Urinary bladder (tissue), 3 donors: ENCODE measurements at regions not wholly inside any gene's neighbourhood (a gene's known extent, or its start where the extent isn't known, plus 50 kb on each side); places are given as distances from the start of the nearest gene placed in this dataset.

Source experiments
- DNase-seq: peaks from one replicate; pipeline ENCODE4 v3.0.0-alpha.2; 2015; ENCODE audit errors: extremely low spot score
- H3K27ac ChIP-seq: one replicate; pipeline ENCODE4 v1.5.1; 2013; ENCODE audit warnings: low read depth, mild to moderate bottlenecking, moderate library complexity
- H3K36me3 ChIP-seq: one replicate; pipeline ENCODE4 v1.6.1; 2013; ENCODE audit warnings: mild to moderate bottlenecking, moderate library complexity; ENCODE audit not compliant: insufficient read depth
- H3K4me1 ChIP-seq: one replicate; pipeline ENCODE4 v1.6.1; 2013; ENCODE audit warnings: mild to moderate bottlenecking, moderate library complexity; ENCODE audit not compliant: insufficient read depth
- H3K4me3 ChIP-seq: one replicate; pipeline ENCODE4 v1.5.1; 2013; ENCODE audit warnings: low read depth, low read length
- WGBS: extraction: QIAGEN DNeasy Blood & Tissue Kit; methylation state at CpG from one replicate; pipeline ENCODE4 v1.1.7; 2013; 5-methylcytosine and 5-hydroxymethylcytosine counted together
- donor health status: healthy with polysubstance abuse.
- donor health status: healthy.

- WGBS: 35% methylated on average over 2 of the region's 2 CpGs
- H3K4me3 ChIP-seq: no peak overlapping the region
- H3K36me3 ChIP-seq: no peaks in the 10 kb centered on the region
- no peak for DNase-seq
- no peaks in the 10 kb centered on the region for H3K4me1 ChIP-seq
- no peak overlapping the region for H3K27ac ChIP-seq
Observed at GRCh38 chr16:73599351-73599750, 551.4 kb upstream of the ZFHX3 start.

GRCh38 chr16:73584157-73584556 is 536.2 kb upstream of the ZFHX3 start:
- WGBS: 85% methylated on average over 1 of the region's 1 CpG
- Histone ChIP-seq H3K36me3 (no peaks in the 10 kb centered on the region), H3K4me3 (no peak overlapping the region), H3K4me1 (no peaks in the 10 kb centered on the region), H3K27ac (no peak overlapping the region)
- DNase-seq: no peak

GRCh38 chr16:73572135-73572828 is 524.4 kb upstream of the ZFHX3 start:
- no peak for DNase-seq
- Histone ChIP-seq H3K4me3 (no peak overlapping the region), H3K27ac (no peak overlapping the region), H3K4me1 (no peaks in the 10 kb centered on the region), H3K36me3 (no peaks in the 10 kb centered on the region)
- 63% methylated on average over 8 of the region's 8 CpGs for WGBS

- 80% methylated on average over 9 of the region's 9 CpGs for WGBS
- no peak overlapping the region for H3K4me3 ChIP-seq
- H3K36me3 ChIP-seq: no peaks in the 10 kb centered on the region
- H3K4me1 ChIP-seq: no peaks in the 10 kb centered on the region
- H3K27ac ChIP-seq: no peak overlapping the region
- DNase-seq: no peak
Observed at GRCh38 chr16:73569266-73569980, 521.5 kb upstream of the ZFHX3 start.

GRCh38 chr16:73568769-73569168 is 520.8 kb upstream of the ZFHX3 start:
- Histone ChIP-seq H3K4me3 (no peak overlapping the region), H3K27ac (no peak overlapping the region), H3K36me3 (no peaks in the 10 kb centered on the region), H3K4me1 (no peaks in the 10 kb centered on the region)
- no peak for DNase-seq
- WGBS: 37% methylated on average over 10 of the region's 10 CpGs

GRCh38 chr16:73565925-73566324 is 518.0 kb upstream of the ZFHX3 start:
- Histone ChIP-seq H3K4me1 (no peaks in the 10 kb centered on the region), H3K4me3 (no peak overlapping the region), H3K36me3 (no peaks in the 10 kb centered on the region), H3K27ac (no peak overlapping the region)
- WGBS: 96% methylated on average over 3 of the region's 3 CpGs
- DNase-seq: no peak

GRCh38 chr16:73565263-73565662 is 517.3 kb upstream of the ZFHX3 start:
- no peak overlapping the region for H3K4me3 ChIP-seq
- no peaks in the 10 kb centered on the region for H3K36me3 ChIP-seq
- no peaks in the 10 kb centered on the region for H3K4me1 ChIP-seq
- DNase-seq: no peak
- no peak overlapping the region for H3K27ac ChIP-seq
- WGBS: 66% methylated on average over 7 of the region's 7 CpGs

- no peak overlapping the region for H3K27ac ChIP-seq
- no peak overlapping the region for H3K4me3 ChIP-seq
- WGBS: 96% methylated on average over 3 of the region's 3 CpGs
Observed at GRCh38 chr16:73563709-73564108, 515.8 kb upstream of the ZFHX3 start.

GRCh38 chr16:73560497-73560896 is 512.6 kb upstream of the ZFHX3 start:
- H3K4me1 ChIP-seq: no peaks in the 10 kb centered on the region
- H3K4me3 ChIP-seq: no peak overlapping the region
- H3K36me3 ChIP-seq: no peaks in the 10 kb centered on the region
- WGBS: 81% methylated on average over 7 of the region's 7 CpGs
- DNase-seq: no peak
- H3K27ac ChIP-seq: no peak overlapping the region

More at GRCh38 chr16:73563709-73564108, 515.8 kb upstream of the ZFHX3 start:
- DNase-seq: no peak
- no peaks in the 10 kb centered on the region for H3K36me3 ChIP-seq
- H3K4me1 ChIP-seq: no peaks in the 10 kb centered on the region

GRCh38 chr16:73558219-73558618 is 510.3 kb upstream of the ZFHX3 start:
- Histone ChIP-seq H3K4me3 (no peak overlapping the region), H3K4me1 (no peaks in the 10 kb centered on the region), H3K36me3 (no peaks in the 10 kb centered on the region), H3K27ac (no peak overlapping the region)
- no peak for DNase-seq
- WGBS: 81% methylated on average over 7 of the region's 7 CpGs

GRCh38 chr16:73553941-73554660 is 506.2 kb upstream of the ZFHX3 start:
- DNase-seq: no peak
- no peak overlapping the region for H3K4me3 ChIP-seq
- 71% methylated on average over 10 of the region's 10 CpGs for WGBS
- H3K4me1 ChIP-seq: no peaks in the 10 kb centered on the region
- H3K27ac ChIP-seq: no peak overlapping the region
- no peaks in the 10 kb centered on the region for H3K36me3 ChIP-seq

GRCh38 chr16:73549984-73550631 is 502.2 kb upstream of the ZFHX3 start:
- H3K4me3 ChIP-seq: no peak overlapping the region
- H3K36me3 ChIP-seq: no peaks in the 10 kb centered on the region
- 89% methylated on average over 19 of the region's 19 CpGs for WGBS
- H3K4me1 ChIP-seq: no peaks in the 10 kb centered on the region
- DNase-seq: no peak
- H3K27ac ChIP-seq: no peak overlapping the region

GRCh38 chr16:73547552-73548403 is 499.9 kb upstream of the ZFHX3 start:
- Histone ChIP-seq H3K4me1 (no peaks in the 10 kb centered on the region), H3K36me3 (no peaks in the 10 kb centered on the region), H3K27ac (no peak overlapping the region), H3K4me3 (no peak overlapping the region)
- no peak for DNase-seq
- 44% methylated on average over 9 of the region's 9 CpGs for WGBS
